ENCODE measurements at regions not wholly inside any gene's neighbourhood (a gene's known extent, or its start where the extent isn't known, plus 50 kb on each side); places are given as distances from the start of the nearest gene placed in this dataset.

- H3K27me3 Mint-ChIP-seq, result peaks cover 9 to 36% (median 16%) of the 10 kb centered on the region in 5 donors
- no peak for ATAC-seq
- Histone ChIP-seq H3K27ac (ENCODE audit: low read depth, low read length) (no peak overlapping the region), H3K4me3 (ENCODE audit: low read length) (no peak overlapping the region), H3K4me1 (ENCODE audit: control insufficient read depth in 2 of 2, insufficient read depth in 2 of 2, low read length in 2 of 2) (no peaks in the 10 kb centered on the region), H3K27me3 (ENCODE audit: control insufficient read depth in 2 of 2, insufficient read depth in 2 of 2, low read length in 2 of 2) (no peaks in the 10 kb centered on the region), H3K9me3 (ENCODE audit: control insufficient read depth in 2 of 3, low read length in 3 of 3) (no peaks in the 10 kb centered on the region), H3K36me3 (ENCODE audit: control insufficient read depth in 2 of 3, insufficient read depth in 3 of 3, low read length in 3 of 3) (no peaks in the 10 kb centered on the region)
- no peak for DNase-seq
- peaks cover 0 to 3% (median 0%) of the 10 kb centered on the region in 5 donors for H3K36me3 Mint-ChIP-seq
- H3K4me3 Mint-ChIP-seq, result no peak overlapping the region
- POLR2A ChIA-PET, result no interaction called here
- no peaks in the 10 kb centered on the region for H3K4me1 Mint-ChIP-seq
- intact Hi-C loops (cut with micrococcal nuclease), result no loop called here
- peaks cover 2 to 13% (median 4%) of the 10 kb centered on the region in 11 donors for H3K9me3 Mint-ChIP-seq
- CTCF ChIA-PET, result interaction anchor here (1.5 kb wide), 1 partner anchor 358 kb away, joined by 4 read pairs; no protein-coding TSS in a partner anchor
- H3K27ac Mint-ChIP-seq, result no peak overlapping the region
These were observed 230.6 kb upstream of the ZMIZ1 start for GRCh38 chr10:78838141-78838657.

DNA sequence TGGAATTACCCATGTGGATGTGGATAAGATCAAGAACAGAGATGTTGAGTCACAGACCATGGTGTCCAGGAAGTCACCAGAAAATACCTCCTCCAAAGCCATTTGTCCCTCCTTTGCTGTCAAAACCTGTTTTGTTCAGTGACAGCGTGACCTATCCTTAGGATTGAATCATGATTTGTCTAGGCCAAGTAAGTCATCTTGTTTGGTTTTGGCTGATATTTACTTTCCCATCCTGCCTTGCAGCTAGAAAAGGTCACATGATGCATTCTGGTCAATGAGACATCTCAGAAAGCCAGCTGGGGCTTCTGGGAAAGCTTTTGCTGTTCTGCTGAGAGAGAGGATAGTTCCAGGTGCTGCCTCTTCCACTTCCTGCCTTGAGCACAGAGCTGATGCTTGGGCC lies 225.3 kb upstream of the ZMIZ1 start:
- POLR2A ChIA-PET, result no interaction called here
- Mint-ChIP-seq H3K9me3 (peaks cover 0 to 9% (median 0%) of the 10 kb centered on the region in 11 donors), H3K4me1 (no peaks in the 10 kb centered on the region), H3K27ac (peak overlapping the region in 1 of 9 donors; percentile 53), H3K36me3 (peaks cover 0 to 3% (median 0%) of the 10 kb centered on the region in 5 donors), H3K27me3 (peaks cover 0 to 17% (median 0%) of the 10 kb centered on the region in 5 donors), H3K4me3 (no peak overlapping the region)
- no peak overlapping the region for H3K4me3 ChIP-seq (ENCODE audit: low read length)
- H3K27me3 ChIP-seq (ENCODE audit: control insufficient read depth in 2 of 2, insufficient read depth in 2 of 2, low read length in 2 of 2), result no peaks in the 10 kb centered on the region
- CTCF ChIA-PET, result no interaction called here
- peaks cover 0 to 4% (median 0%) of the 10 kb centered on the region in 3 experiments for H3K9me3 ChIP-seq (ENCODE audit: control insufficient read depth in 2 of 3, low read length in 3 of 3)
- intact Hi-C loops (cut with micrococcal nuclease), result no loop called here
- no peak overlapping the region for H3K27ac ChIP-seq (ENCODE audit: low read depth, low read length)
- no peaks in the 10 kb centered on the region for H3K4me1 ChIP-seq (ENCODE audit: control insufficient read depth in 2 of 2, insufficient read depth in 2 of 2, low read length in 2 of 2)
- DNase-seq, result no peak
- no peaks in the 10 kb centered on the region for H3K36me3 ChIP-seq (ENCODE audit: control insufficient read depth in 2 of 3, insufficient read depth in 3 of 3, low read length in 3 of 3)
- no peak for ATAC-seq

DNA sequence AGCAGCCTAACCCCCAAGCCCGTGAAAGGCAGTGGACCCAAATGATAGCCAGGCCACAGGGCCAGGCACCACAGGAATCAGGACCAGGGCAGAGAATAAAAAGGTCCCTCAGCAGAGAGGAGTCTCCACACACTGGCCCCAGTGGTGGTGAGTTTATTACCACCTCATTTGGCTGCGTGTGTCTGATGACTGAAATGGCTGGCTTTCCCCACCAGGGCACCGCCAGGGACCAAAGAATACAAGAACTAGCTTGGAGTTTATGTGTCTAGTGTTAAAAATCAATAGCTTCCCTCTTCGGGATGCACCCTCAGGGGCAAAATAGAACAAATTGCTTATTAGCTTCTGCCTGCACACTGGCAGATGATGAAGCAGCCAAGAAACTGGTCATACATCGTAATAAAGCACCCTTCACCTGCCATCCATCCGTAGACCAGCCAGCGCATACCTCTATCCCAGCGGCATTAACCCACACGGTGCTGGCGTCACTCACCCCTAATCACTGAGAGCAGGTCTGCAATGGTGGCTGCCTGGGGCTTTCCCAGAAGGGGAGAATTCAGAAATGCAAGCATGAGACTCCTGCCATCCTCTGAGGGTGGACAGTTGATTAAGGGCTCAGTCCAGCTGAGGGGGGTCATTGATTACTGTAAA lies 223.7 kb upstream of the ZMIZ1 start:
- intact Hi-C loops (cut with micrococcal nuclease), result no loop called here
- Histone ChIP-seq H3K27me3 (ENCODE audit: control insufficient read depth in 2 of 2, insufficient read depth in 2 of 2, low read length in 2 of 2) (no peaks in the 10 kb centered on the region), H3K27ac (ENCODE audit: low read depth, low read length) (no peak overlapping the region), H3K9me3 (ENCODE audit: control insufficient read depth in 2 of 3, low read length in 3 of 3) (peaks cover 0 to 4% (median 0%) of the 10 kb centered on the region in 3 experiments), H3K4me3 (ENCODE audit: low read length) (no peak overlapping the region), H3K36me3 (ENCODE audit: control insufficient read depth in 2 of 3, insufficient read depth in 3 of 3, low read length in 3 of 3) (no peaks in the 10 kb centered on the region), H3K4me1 (ENCODE audit: control insufficient read depth in 2 of 2, insufficient read depth in 2 of 2, low read length in 2 of 2) (no peaks in the 10 kb centered on the region)
- no peak for ATAC-seq
- Mint-ChIP-seq H3K27ac (no peak overlapping the region), H3K9me3 (peaks cover 0 to 9% (median 0%) of the 10 kb centered on the region in 11 donors), H3K27me3 (peaks cover 0 to 12% (median 0%) of the 10 kb centered on the region in 5 donors), H3K36me3 (peaks cover 0 to 3% (median 0%) of the 10 kb centered on the region in 5 donors), H3K4me3 (no peak overlapping the region), H3K4me1 (no peaks in the 10 kb centered on the region)
- POLR2A ChIA-PET, result no interaction called here
- CTCF ChIA-PET, result no interaction called here
- no peak for DNase-seq

DNA sequence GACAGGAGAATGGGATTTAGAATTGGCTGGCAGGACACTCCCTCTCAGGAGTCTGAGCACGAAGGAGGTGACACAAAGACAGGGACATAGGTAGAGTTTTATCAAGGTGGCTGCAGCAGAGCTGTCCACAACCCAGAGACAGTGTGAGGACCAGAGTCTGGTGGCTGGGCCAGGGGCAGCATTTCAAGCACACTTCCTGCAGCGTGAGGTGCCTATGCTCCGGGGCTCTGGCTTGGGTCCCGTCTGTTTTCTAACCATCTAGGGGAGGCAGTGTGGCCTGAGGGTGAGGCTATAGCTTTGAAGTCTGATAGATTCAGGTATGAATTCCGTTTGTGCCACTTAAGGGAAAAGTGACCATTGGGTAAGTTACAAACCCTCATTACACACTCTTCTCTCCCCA lies 222.7 kb upstream of the ZMIZ1 start:
- DNase-seq (no peak), ATAC-seq (no peak)
- ChIA-PET CTCF (no interaction called here), POLR2A (interaction anchor here (0.7 to 0.9 kb wide), 2 partner anchors 10 to 220 kb away, joined by 3 to 4 read pairs; no protein-coding TSS in a partner anchor)
- Histone ChIP-seq H3K27ac (ENCODE audit: low read depth, low read length) (no peak overlapping the region), H3K4me3 (ENCODE audit: low read length) (no peak overlapping the region), H3K4me1 (ENCODE audit: control insufficient read depth in 2 of 2, insufficient read depth in 2 of 2, low read length in 2 of 2) (no peaks in the 10 kb centered on the region), H3K9me3 (ENCODE audit: control insufficient read depth in 2 of 3, low read length in 3 of 3) (peaks cover 0 to 4% (median 0%) of the 10 kb centered on the region in 3 experiments), H3K36me3 (ENCODE audit: control insufficient read depth in 2 of 3, insufficient read depth in 3 of 3, low read length in 3 of 3) (no peaks in the 10 kb centered on the region), H3K27me3 (ENCODE audit: control insufficient read depth in 2 of 2, insufficient read depth in 2 of 2, low read length in 2 of 2) (no peaks in the 10 kb centered on the region)
- Mint-ChIP-seq H3K4me3 (no peak overlapping the region), H3K36me3 (peaks cover 0 to 3% (median 0%) of the 10 kb centered on the region in 5 donors), H3K27me3 (peaks cover 0 to 8% (median 0%) of the 10 kb centered on the region in 5 donors), H3K4me1 (no peaks in the 10 kb centered on the region), H3K9me3 (peaks cover 0 to 9% (median 0%) of the 10 kb centered on the region in 11 donors), H3K27ac (no peak overlapping the region)
- intact Hi-C loops (cut with micrococcal nuclease), result no loop called here

GRCh38 chr10:78846760-78847159 lies 222.0 kb upstream of the ZMIZ1 start:
- Mint-ChIP-seq H3K4me3 (no peak overlapping the region), H3K9me3 (peaks cover 0 to 9% (median 0%) of the 10 kb centered on the region in 11 donors)

DNA sequence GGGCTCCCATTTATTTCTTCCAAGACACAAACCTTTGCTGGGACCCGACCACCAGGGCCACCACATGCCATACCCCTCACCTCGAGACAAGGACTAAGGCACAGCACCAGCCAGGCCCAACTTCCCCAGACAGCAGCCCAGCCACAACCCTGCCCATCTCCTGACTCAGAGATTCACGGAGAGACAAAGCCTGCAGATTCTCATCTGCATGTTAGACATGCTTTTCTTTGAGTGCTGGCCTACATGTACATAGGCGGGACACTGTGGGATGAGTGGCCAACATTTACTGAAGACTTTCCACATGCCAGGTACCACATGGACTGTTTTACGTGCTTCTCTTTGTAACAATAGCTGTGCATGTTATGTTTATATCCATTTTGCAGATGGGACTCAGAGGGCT lies 221.3 kb upstream of the ZMIZ1 start:
- Histone ChIP-seq H3K9me3 (ENCODE audit: control insufficient read depth in 2 of 3, low read length in 3 of 3) (peaks cover 0 to 4% (median 0%) of the 10 kb centered on the region in 3 experiments), H3K4me3 (ENCODE audit: low read length) (no peak overlapping the region), H3K27ac (ENCODE audit: low read depth, low read length) (no peak overlapping the region), H3K36me3 (ENCODE audit: control insufficient read depth in 2 of 3, insufficient read depth in 3 of 3, low read length in 3 of 3) (no peaks in the 10 kb centered on the region), H3K27me3 (ENCODE audit: control insufficient read depth in 2 of 2, insufficient read depth in 2 of 2, low read length in 2 of 2) (no peaks in the 10 kb centered on the region), H3K4me1 (ENCODE audit: control insufficient read depth in 2 of 2, insufficient read depth in 2 of 2, low read length in 2 of 2) (no peaks in the 10 kb centered on the region)
- DNase-seq, result no peak
- Mint-ChIP-seq H3K27me3 (no peaks in the 10 kb centered on the region), H3K27ac (no peak overlapping the region), H3K36me3 (peaks cover 0 to 3% (median 0%) of the 10 kb centered on the region in 5 donors), H3K4me3 (no peak overlapping the region), H3K9me3 (peaks cover 0 to 9% (median 0%) of the 10 kb centered on the region in 11 donors), H3K4me1 (no peaks in the 10 kb centered on the region)
- POLR2A ChIA-PET, result no interaction called here
- intact Hi-C loops (cut with micrococcal nuclease), result no loop called here
- CTCF ChIA-PET, result no interaction called here
- no peak for ATAC-seq

More at GRCh38 chr10:78846760-78847159, 222.0 kb upstream of the ZMIZ1 start:
- Mint-ChIP-seq H3K36me3 (peaks cover 0 to 3% (median 0%) of the 10 kb centered on the region in 5 donors), H3K4me1 (no peaks in the 10 kb centered on the region), H3K27me3 (peaks cover 0 to 2% (median 0%) of the 10 kb centered on the region in 5 donors), H3K27ac (no peak overlapping the region)
- no peak for DNase-seq
- ATAC-seq, result no peak
- Histone ChIP-seq H3K27me3 (ENCODE audit: control insufficient read depth in 2 of 2, insufficient read depth in 2 of 2, low read length in 2 of 2) (no peaks in the 10 kb centered on the region), H3K9me3 (ENCODE audit: control insufficient read depth in 2 of 3, low read length in 3 of 3) (peaks cover 0 to 4% (median 0%) of the 10 kb centered on the region in 3 experiments), H3K4me1 (ENCODE audit: control insufficient read depth in 2 of 2, insufficient read depth in 2 of 2, low read length in 2 of 2) (no peaks in the 10 kb centered on the region), H3K4me3 (ENCODE audit: low read length) (no peak overlapping the region), H3K36me3 (ENCODE audit: control insufficient read depth in 2 of 3, insufficient read depth in 3 of 3, low read length in 3 of 3) (no peaks in the 10 kb centered on the region), H3K27ac (ENCODE audit: low read depth, low read length) (no peak overlapping the region)
- POLR2A ChIA-PET, result interaction anchor here (0.9 kb wide), 1 partner anchor 9 kb away, joined by 4 read pairs; no protein-coding TSS in a partner anchor
- CTCF ChIA-PET, result no interaction called here
- intact Hi-C loops (cut with micrococcal nuclease), result no loop called here

- intact Hi-C loops (cut with micrococcal nuclease), result no loop called here
- ChIA-PET POLR2A (no interaction called here), CTCF (no interaction called here)
- Mint-ChIP-seq H3K27ac (no peak overlapping the region), H3K9me3 (no peaks in the 10 kb centered on the region), H3K27me3 (no peaks in the 10 kb centered on the region), H3K36me3 (no peaks in the 10 kb centered on the region), H3K4me3 (no peak overlapping the region), H3K4me1 (no peaks in the 10 kb centered on the region)
- ATAC-seq (no peak), DNase-seq (no peak)
- Histone ChIP-seq H3K9me3 (ENCODE audit: control insufficient read depth in 2 of 3, low read length in 3 of 3) (no peaks in the 10 kb centered on the region), H3K36me3 (ENCODE audit: control insufficient read depth in 2 of 3, insufficient read depth in 3 of 3, low read length in 3 of 3) (no peaks in the 10 kb centered on the region), H3K27me3 (ENCODE audit: control insufficient read depth in 2 of 2, insufficient read depth in 2 of 2, low read length in 2 of 2) (no peaks in the 10 kb centered on the region), H3K4me1 (ENCODE audit: control insufficient read depth in 2 of 2, insufficient read depth in 2 of 2, low read length in 2 of 2) (no peaks in the 10 kb centered on the region), H3K4me3 (ENCODE audit: low read length) (no peak overlapping the region), H3K27ac (ENCODE audit: low read depth, low read length) (no peak overlapping the region)
These were observed 219.7 kb upstream of the ZMIZ1 start for GRCh38 chr10:78849115-78849514.

All from naive thymus-derived CD4-positive, alpha-beta T cell (primary cell).